Subcutaneous abdominal adipose tissue (tissue), 5 donors: ENCODE measurements at regions not wholly inside any gene's neighbourhood (a gene's known extent, or its start where the extent isn't known, plus 50 kb on each side); places are given as distances from the start of the nearest gene placed in this dataset.
"Not testable (repeated sequence)": the region's sequence is repeated elsewhere in the genome, so short reads cannot be mapped to it uniquely, and the experiment has no call there.

Source experiments
- H3K27ac ChIP-seq: one replicate; pipeline ENCODE4 v1.7.0; 2013; ENCODE audit warnings: low read depth, mild to moderate bottlenecking, inconsistent platforms, low read length, moderate library complexity
- H3K27me3 ChIP-seq, 5 donors: one replicate each; pipeline ENCODE4 v1.7.0; 2013; ENCODE audit warnings: low read length in 5 of 5, inconsistent platforms in 1 of 5; ENCODE audit not compliant: control insufficient read depth in 5 of 5, insufficient read depth in 4 of 5
- H3K36me3 ChIP-seq, 5 donors: one replicate each; pipeline ENCODE4 v1.7.0; 2013; ENCODE audit warnings: low read length in 5 of 5; ENCODE audit not compliant: control insufficient read depth in 5 of 5, insufficient read depth in 5 of 5
- H3K4me1 ChIP-seq, 5 donors: one replicate each; pipeline ENCODE4 v1.7.0; 2013; ENCODE audit warnings: low read length in 5 of 5, mild to moderate bottlenecking in 3 of 5, moderate library complexity in 1 of 5; ENCODE audit not compliant: control insufficient read depth in 5 of 5, insufficient read depth in 5 of 5
- H3K4me3 ChIP-seq, 5 donors: one replicate each; pipeline ENCODE4 v1.7.0; 2013; ENCODE audit warnings: low read length in 5 of 5, low read depth in 1 of 5
- H3K9ac ChIP-seq, 5 donors: one replicate each; pipeline ENCODE4 v1.7.0; 2013; ENCODE audit warnings: low read length in 5 of 5, mild to moderate bottlenecking in 4 of 5, moderate library complexity in 3 of 5
- H3K9me3 ChIP-seq, 5 donors: one replicate each; pipeline ENCODE4 v1.7.0; 2013; ENCODE audit warnings: low read length in 5 of 5; ENCODE audit not compliant: control insufficient read depth in 5 of 5
- donor health status: healthy.
- donor health status: healthy.
- donor health status: healthy.
- donor health status: healthy.
- donor health status: healthy.

GRCh38 chr14:43119672-43120071 is 1387.4 kb downstream of the FSCB start:
- Histone ChIP-seq H3K9ac (no peak overlapping the region), H3K4me3 (no peak overlapping the region), H3K27ac (no peak overlapping the region), H3K9me3 (peaks cover 0 to 2% (median 0%) of the 10 kb centered on the region in 5 donors), H3K27me3 (no peaks in the 10 kb centered on the region), H3K4me1 (no peaks in the 10 kb centered on the region), H3K36me3 (no peaks in the 10 kb centered on the region)

GRCh38 chr14:43116341-43116740 is 1390.7 kb downstream of the FSCB start:
- peaks cover 0 to 3% (median 0%) of the 10 kb centered on the region in 5 donors for H3K9me3 ChIP-seq
- no peaks in the 10 kb centered on the region for H3K4me1 ChIP-seq
- H3K36me3 ChIP-seq: no peaks in the 10 kb centered on the region
- H3K4me3 ChIP-seq: no peak overlapping the region
- H3K27me3 ChIP-seq: no peaks in the 10 kb centered on the region
- H3K9ac ChIP-seq: no peak overlapping the region
- no peak overlapping the region for H3K27ac ChIP-seq

GRCh38 chr14:43105305-43105704 is 1401.8 kb downstream of the FSCB start:
- Histone ChIP-seq H3K9me3 (no peaks in the 10 kb centered on the region), H3K36me3 (no peaks in the 10 kb centered on the region), H3K27ac (no peak overlapping the region), H3K9ac (no peak overlapping the region), H3K4me1 (no peaks in the 10 kb centered on the region), H3K4me3 (no peak overlapping the region), H3K27me3 (no peaks in the 10 kb centered on the region)

GRCh38 chr14:43090380-43090779 is 1416.7 kb downstream of the FSCB start:
- Histone ChIP-seq H3K9ac (no peak overlapping the region), H3K4me3 (no peak overlapping the region), H3K4me1 (no peaks in the 10 kb centered on the region), H3K27me3 (no peaks in the 10 kb centered on the region), H3K36me3 (no peaks in the 10 kb centered on the region), H3K9me3 (no peaks in the 10 kb centered on the region), H3K27ac (no peak overlapping the region)

GRCh38 chr14:43087666-43088065 is 1419.4 kb downstream of the FSCB start:
- H3K27me3 ChIP-seq: no peaks in the 10 kb centered on the region
- H3K9me3 ChIP-seq: peaks cover 0 to 7% (median 0%) of the 10 kb centered on the region in 5 donors

GRCh38 chr14:43085819-43086218 is 1421.3 kb downstream of the FSCB start:
- Histone ChIP-seq H3K27me3 (no peaks in the 10 kb centered on the region), H3K4me3 (no peak overlapping the region), H3K36me3 (no peaks in the 10 kb centered on the region), H3K9ac (no peak overlapping the region), H3K9me3 (peaks cover 0 to 7% (median 0%) of the 10 kb centered on the region in 5 donors), H3K27ac (no peak overlapping the region), H3K4me1 (no peaks in the 10 kb centered on the region)

More at GRCh38 chr14:43087666-43088065, 1419.4 kb downstream of the FSCB start:
- no peak overlapping the region for H3K27ac ChIP-seq
- no peak overlapping the region for H3K9ac ChIP-seq
- H3K36me3 ChIP-seq: no peaks in the 10 kb centered on the region
- H3K4me3 ChIP-seq: no peak overlapping the region
- no peaks in the 10 kb centered on the region for H3K4me1 ChIP-seq

- not testable (repeated sequence) for H3K9me3 ChIP-seq, H3K27me3 ChIP-seq, H3K27ac ChIP-seq, H3K4me1 ChIP-seq, H3K4me3 ChIP-seq, H3K9ac ChIP-seq, H3K36me3 ChIP-seq
Observed at GRCh38 chr14:43067372-43067771, 1439.7 kb downstream of the FSCB start.

GRCh38 chr14:43056106-43056505 is 1449.4 kb downstream of the LRFN5 start:
- H3K27ac ChIP-seq: no peak overlapping the region
- H3K27me3 ChIP-seq: no peaks in the 10 kb centered on the region
- no peak overlapping the region for H3K9ac ChIP-seq
- H3K9me3 ChIP-seq: peaks cover 0 to 3% (median 0%) of the 10 kb centered on the region in 5 donors
- H3K4me1 ChIP-seq: no peaks in the 10 kb centered on the region
- no peak overlapping the region for H3K4me3 ChIP-seq
- H3K36me3 ChIP-seq: no peaks in the 10 kb centered on the region

GRCh38 chr14:43052897-43053296 is 1446.2 kb downstream of the LRFN5 start:
- Histone ChIP-seq H3K27ac (no peak overlapping the region), H3K36me3 (no peaks in the 10 kb centered on the region), H3K27me3 (no peaks in the 10 kb centered on the region)

GRCh38 chr14:43043850-43044249 is 1437.2 kb downstream of the LRFN5 start:
- Histone ChIP-seq H3K4me1 (no peaks in the 10 kb centered on the region), H3K9ac (no peak overlapping the region), H3K27ac (no peak overlapping the region), H3K27me3 (no peaks in the 10 kb centered on the region), H3K36me3 (no peaks in the 10 kb centered on the region), H3K4me3 (no peak overlapping the region), H3K9me3 (no peaks in the 10 kb centered on the region)

More at GRCh38 chr14:43052897-43053296, 1446.2 kb downstream of the LRFN5 start:
- H3K9ac ChIP-seq: no peak overlapping the region
- no peak overlapping the region for H3K4me3 ChIP-seq
- no peaks in the 10 kb centered on the region for H3K9me3 ChIP-seq
- H3K4me1 ChIP-seq: no peaks in the 10 kb centered on the region

GRCh38 chr14:43042408-43042807 is 1435.7 kb downstream of the LRFN5 start:
- Histone ChIP-seq H3K9ac (no peak overlapping the region), H3K27me3 (no peaks in the 10 kb centered on the region), H3K36me3 (no peaks in the 10 kb centered on the region), H3K4me1 (no peaks in the 10 kb centered on the region), H3K4me3 (no peak overlapping the region), H3K27ac (no peak overlapping the region), H3K9me3 (no peaks in the 10 kb centered on the region)
